ENCODE measurements at regions not wholly inside any gene's neighbourhood (a gene's known extent, or its start where the extent isn't known, plus 50 kb on each side); places are given as distances from the start of the nearest gene placed in this dataset.

GRCh38 chr18:38464024-38464423, 898.4 kb upstream of the CELF4 start:
- Histone ChIP-seq H3K4me3 (ENCODE audit: low read length) (no peak overlapping the region), H3K4me1 (ENCODE audit: control insufficient read depth, insufficient read depth, low read length) (no peaks in the 10 kb centered on the region), H3K27ac (ENCODE audit: low read length) (no peak overlapping the region), H3K27me3 (ENCODE audit: control insufficient read depth, insufficient read depth) (no peaks in the 10 kb centered on the region), H3K9me3 (ENCODE audit: control insufficient read depth, low read length) (no peaks in the 10 kb centered on the region)
- 87% methylated on average over 1 of the region's 1 CpG for WGBS
- intact Hi-C loops (cut with DNase I): no loop called here
- DNase-seq (no peak), ATAC-seq (no peak)

DNA sequence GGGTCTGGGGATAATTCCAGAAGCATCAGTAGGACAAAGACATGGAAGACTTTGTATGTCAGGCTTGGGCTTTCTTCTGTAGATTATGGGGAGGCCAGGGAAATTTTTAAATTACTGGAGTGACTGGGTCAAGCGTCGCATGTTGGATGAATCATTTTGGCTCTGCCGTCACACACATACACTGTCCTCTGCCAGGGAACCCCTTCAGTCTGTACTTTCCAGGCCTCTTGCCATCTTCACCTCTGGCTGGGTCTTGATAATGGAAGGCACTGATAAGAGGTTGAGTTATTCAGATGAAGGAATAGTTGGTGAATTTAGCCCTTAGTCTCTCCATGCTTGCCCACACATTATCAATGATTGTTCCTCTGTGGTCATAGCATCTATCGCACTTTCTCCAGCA, 895.1 kb upstream of the CELF4 start:
- Histone ChIP-seq H3K27ac (ENCODE audit: low read length) (no peak overlapping the region), H3K9me3 (ENCODE audit: control insufficient read depth, low read length) (no peaks in the 10 kb centered on the region), H3K27me3 (ENCODE audit: control insufficient read depth, insufficient read depth) (no peaks in the 10 kb centered on the region), H3K4me3 (ENCODE audit: low read length) (no peak overlapping the region), H3K4me1 (ENCODE audit: control insufficient read depth, insufficient read depth, low read length) (no peaks in the 10 kb centered on the region)
- intact Hi-C loops (cut with DNase I): no loop called here
- 75% methylated on average over 4 of the region's 4 CpGs for WGBS
- peak; percentile 53 to 84 for ATAC-seq
- no peak for DNase-seq

- no peaks in the 10 kb centered on the region for H3K4me1 ChIP-seq (ENCODE audit: control insufficient read depth, insufficient read depth, low read length)
- no peak overlapping the region for H3K27ac ChIP-seq (ENCODE audit: low read length)
- intact Hi-C loops (cut with DNase I): no loop called here
- DNase-seq: peak in 1 of 3 donors; percentile 22
- H3K27me3 ChIP-seq (ENCODE audit: control insufficient read depth, insufficient read depth): no peaks in the 10 kb centered on the region
- 55% methylated on average over 14 of the region's 14 CpGs for WGBS
- ATAC-seq: peak; percentile 59 to 65
- no peaks in the 10 kb centered on the region for H3K9me3 ChIP-seq (ENCODE audit: control insufficient read depth, low read length)
- no peak overlapping the region for H3K4me3 ChIP-seq (ENCODE audit: low read length)
Observed at GRCh38 chr18:38459131-38459994, 893.8 kb upstream of the CELF4 start.

DNA sequence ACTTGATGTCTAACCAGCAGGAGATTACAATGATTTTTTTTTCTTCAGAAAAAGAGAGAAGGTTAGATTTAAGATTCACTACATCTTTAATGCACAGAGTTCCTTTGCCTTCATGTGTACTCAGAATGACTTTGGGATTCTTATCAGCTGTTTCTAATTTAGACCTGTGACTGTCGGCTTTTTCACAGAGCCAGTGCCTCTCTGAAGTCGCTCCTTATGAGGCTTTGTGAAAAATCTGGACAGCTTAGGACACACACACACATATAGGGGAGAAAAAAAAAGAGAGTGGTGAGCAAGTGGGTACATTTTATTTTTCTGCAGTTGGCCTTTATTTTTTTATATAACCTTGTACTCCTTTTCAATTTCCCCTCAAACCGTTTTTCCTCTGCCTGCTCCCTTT, 893.1 kb upstream of the CELF4 start:
- Histone ChIP-seq H3K27ac (ENCODE audit: low read length) (no peak overlapping the region), H3K4me1 (ENCODE audit: control insufficient read depth, insufficient read depth, low read length) (no peaks in the 10 kb centered on the region), H3K27me3 (ENCODE audit: control insufficient read depth, insufficient read depth) (no peaks in the 10 kb centered on the region), H3K4me3 (ENCODE audit: low read length) (no peak overlapping the region), H3K9me3 (ENCODE audit: control insufficient read depth, low read length) (no peaks in the 10 kb centered on the region)
- ATAC-seq (peak; percentile 47 to 54), DNase-seq (no peak)
- 30% methylated on average over 3 of the region's 3 CpGs for WGBS
- intact Hi-C loops (cut with DNase I): no loop called here

DNA sequence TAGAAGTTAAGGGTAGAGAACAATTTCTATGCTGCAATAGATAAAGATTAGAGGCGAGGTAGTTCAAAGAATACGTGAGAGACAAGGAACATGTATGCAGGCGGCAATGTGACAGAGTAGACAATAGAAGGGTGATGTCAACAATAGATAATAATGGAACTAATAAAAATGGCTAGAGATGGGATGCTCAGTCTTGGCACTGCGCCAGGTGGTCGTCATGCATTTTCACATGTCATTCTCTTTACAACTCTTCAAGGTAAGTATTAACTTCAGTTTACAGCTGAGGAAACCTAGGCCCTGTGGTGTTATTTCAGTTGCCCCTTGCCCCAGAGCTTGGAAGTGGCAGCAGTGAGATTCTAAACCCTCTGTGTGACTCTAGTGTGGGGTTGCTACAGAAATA, 890.7 kb upstream of the CELF4 start:
- ATAC-seq (no peak), DNase-seq (peak in 1 of 3 donors; percentile 46)
- 69% methylated on average over 5 of the region's 5 CpGs for WGBS
- no peaks in the 10 kb centered on the region for H3K9me3 ChIP-seq (ENCODE audit: control insufficient read depth, low read length)
- no peak overlapping the region for H3K27ac ChIP-seq (ENCODE audit: low read length)
- intact Hi-C loops (cut with DNase I): no loop called here
- H3K27me3 ChIP-seq (ENCODE audit: control insufficient read depth, insufficient read depth): no peaks in the 10 kb centered on the region
- H3K4me1 ChIP-seq (ENCODE audit: control insufficient read depth, insufficient read depth, low read length): no peaks in the 10 kb centered on the region
- no peak overlapping the region for H3K4me3 ChIP-seq (ENCODE audit: low read length)

- Histone ChIP-seq H3K4me1 (ENCODE audit: control insufficient read depth, insufficient read depth, low read length) (no peaks in the 10 kb centered on the region), H3K27ac (ENCODE audit: low read length) (no peak overlapping the region), H3K27me3 (ENCODE audit: control insufficient read depth, insufficient read depth) (no peaks in the 10 kb centered on the region), H3K4me3 (ENCODE audit: low read length) (no peak overlapping the region), H3K9me3 (ENCODE audit: control insufficient read depth, low read length) (no peaks in the 10 kb centered on the region)
- DNase-seq (no peak), ATAC-seq (no peak)
- 55% methylated on average over 1 of the region's 1 CpG for WGBS
- intact Hi-C loops (cut with DNase I): no loop called here
Observed at GRCh38 chr18:38454764-38455469, 889.3 kb upstream of the CELF4 start.

DNA sequence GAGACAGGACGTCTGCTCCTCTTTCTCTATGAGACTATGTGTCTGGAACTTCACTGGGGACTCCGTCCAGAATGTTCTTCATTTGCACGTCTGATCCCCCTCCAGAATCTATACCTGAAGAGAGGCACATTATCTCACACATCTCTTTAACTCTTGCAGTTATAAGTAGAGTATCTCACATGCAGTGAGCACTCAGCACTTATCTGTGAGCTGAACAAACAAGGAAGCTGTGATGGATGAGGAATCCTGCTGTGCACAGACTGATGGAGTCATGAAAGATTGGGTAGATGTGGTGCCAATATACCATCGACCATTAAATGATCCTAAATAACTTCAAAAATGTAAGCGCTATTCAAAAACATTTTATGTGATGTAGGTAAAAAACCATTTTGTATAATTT, 888.3 kb upstream of the CELF4 start:
- no peaks in the 10 kb centered on the region for H3K9me3 ChIP-seq (ENCODE audit: control insufficient read depth, low read length)
- H3K4me3 ChIP-seq (ENCODE audit: low read length): no peak overlapping the region
- H3K4me1 ChIP-seq (ENCODE audit: control insufficient read depth, insufficient read depth, low read length): no peaks in the 10 kb centered on the region
- H3K27me3 ChIP-seq (ENCODE audit: control insufficient read depth, insufficient read depth): no peaks in the 10 kb centered on the region
- WGBS: 71% methylated on average over 5 of the region's 5 CpGs
- intact Hi-C loops (cut with DNase I): no loop called here
- no peak for DNase-seq
- ATAC-seq: no peak
- no peak overlapping the region for H3K27ac ChIP-seq (ENCODE audit: low read length)

DNA sequence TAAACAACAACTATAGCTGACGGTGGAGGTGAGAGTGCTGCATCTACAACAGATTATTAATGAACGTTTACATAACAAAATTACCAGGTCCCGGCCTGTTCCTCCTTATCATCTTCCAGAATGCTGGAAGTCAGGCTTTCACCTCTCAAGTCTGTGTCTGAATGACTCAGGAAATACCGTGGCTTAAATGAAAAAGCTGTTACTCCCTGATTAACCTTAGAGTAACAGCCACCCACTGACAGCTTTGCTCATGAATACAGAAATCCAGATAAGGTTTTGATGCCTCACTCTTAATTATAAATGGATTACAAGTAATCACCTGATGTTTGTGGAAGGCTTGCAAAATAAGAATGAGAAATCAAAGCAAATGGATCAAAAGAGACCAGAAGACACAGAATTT, 885.3 kb upstream of the CELF4 start:
- Histone ChIP-seq H3K4me3 (ENCODE audit: low read length) (no peak overlapping the region), H3K27ac (ENCODE audit: low read length) (no peak overlapping the region), H3K9me3 (ENCODE audit: control insufficient read depth, low read length) (no peaks in the 10 kb centered on the region), H3K4me1 (ENCODE audit: control insufficient read depth, insufficient read depth, low read length) (no peaks in the 10 kb centered on the region), H3K27me3 (ENCODE audit: control insufficient read depth, insufficient read depth) (no peaks in the 10 kb centered on the region)
- no peak for ATAC-seq
- intact Hi-C loops (cut with DNase I): no loop called here
- WGBS: 17% methylated on average over 4 of the region's 4 CpGs
- DNase-seq: no peak

GRCh38 chr18:38445804-38446145, 880.2 kb upstream of the CELF4 start:
- Histone ChIP-seq H3K27me3 (ENCODE audit: control insufficient read depth, insufficient read depth) (no peaks in the 10 kb centered on the region), H3K4me1 (ENCODE audit: control insufficient read depth, insufficient read depth, low read length) (no peaks in the 10 kb centered on the region), H3K27ac (ENCODE audit: low read length) (no peak overlapping the region), H3K9me3 (ENCODE audit: control insufficient read depth, low read length) (no peaks in the 10 kb centered on the region), H3K4me3 (ENCODE audit: low read length) (no peak overlapping the region)
- 91% methylated on average over 1 of the region's 1 CpG for WGBS
- no peak for ATAC-seq
- intact Hi-C loops (cut with DNase I): no loop called here
- DNase-seq: no peak

DNA sequence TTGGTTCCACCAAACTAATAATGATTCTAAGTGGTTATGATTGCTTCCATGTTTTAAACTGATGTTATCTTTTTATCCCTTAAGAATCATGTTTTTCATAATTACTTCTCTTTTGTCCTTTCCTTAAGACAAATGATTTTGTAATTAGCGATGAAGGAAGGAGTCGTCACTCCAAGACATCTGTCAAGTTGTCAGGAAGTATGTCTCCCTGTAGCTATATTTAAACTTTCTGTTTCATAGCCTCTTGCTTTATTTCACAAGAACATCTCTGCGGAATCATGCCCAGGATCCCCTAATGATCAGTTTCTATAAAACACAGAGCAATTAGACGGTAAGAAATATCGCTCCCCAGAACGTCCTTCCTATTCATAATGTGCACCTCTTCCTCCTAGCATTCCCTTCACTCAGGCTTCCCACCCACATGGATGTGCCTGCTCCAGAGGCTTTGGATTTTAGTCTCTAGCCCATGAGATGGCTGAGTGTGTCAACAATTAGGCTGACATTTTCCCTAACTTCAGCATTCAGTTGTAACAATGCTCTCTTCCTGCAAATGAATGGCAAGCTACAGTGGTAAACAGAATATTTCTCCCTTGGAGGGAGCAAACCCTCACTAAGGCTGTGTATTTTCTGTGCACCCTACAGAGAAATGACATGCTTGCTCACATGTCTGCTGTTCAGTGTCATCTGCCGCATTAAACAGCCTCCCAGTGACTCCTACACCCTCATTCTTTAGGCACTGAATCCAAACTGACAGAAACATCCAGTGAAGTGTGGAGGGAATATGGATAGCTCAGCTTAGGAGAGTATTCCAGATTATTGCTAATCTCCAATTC, 879.6 kb upstream of the CELF4 start:
- H3K27ac ChIP-seq (ENCODE audit: low read length): no peak overlapping the region
- ATAC-seq: no peak
- no peaks in the 10 kb centered on the region for H3K9me3 ChIP-seq (ENCODE audit: control insufficient read depth, low read length)
- DNase-seq: no peak
- 66% methylated on average over 7 of the region's 7 CpGs for WGBS
- no peaks in the 10 kb centered on the region for H3K27me3 ChIP-seq (ENCODE audit: control insufficient read depth, insufficient read depth)
- no peak overlapping the region for H3K4me3 ChIP-seq (ENCODE audit: low read length)
- H3K4me1 ChIP-seq (ENCODE audit: control insufficient read depth, insufficient read depth, low read length): no peaks in the 10 kb centered on the region
- intact Hi-C loops (cut with DNase I): no loop called here

DNA sequence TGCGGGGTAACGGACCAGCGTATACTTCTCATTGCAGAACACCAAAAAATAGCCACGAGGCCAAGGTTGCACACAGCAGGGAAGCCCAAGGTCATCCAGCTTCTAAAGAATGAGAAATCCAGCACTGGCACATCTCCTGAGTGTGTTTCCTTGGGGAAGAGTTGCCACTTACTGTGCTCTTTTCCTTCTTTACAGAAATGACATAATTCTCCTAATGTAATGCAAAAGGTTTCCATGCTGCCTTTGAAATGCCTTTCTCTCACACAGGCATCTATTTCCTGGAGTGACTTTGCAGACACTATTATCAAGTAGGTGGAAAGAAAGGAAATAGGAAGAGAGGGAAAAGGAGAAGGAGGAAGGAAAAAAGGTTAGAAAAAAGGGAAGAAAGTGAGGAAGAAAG, 862.1 kb upstream of the CELF4 start:
- H3K27ac ChIP-seq (ENCODE audit: low read length): no peak overlapping the region
- no peaks in the 10 kb centered on the region for H3K9me3 ChIP-seq (ENCODE audit: control insufficient read depth, low read length)
- ATAC-seq: no peak
- H3K4me3 ChIP-seq (ENCODE audit: low read length): no peak overlapping the region
- 80% methylated on average over 4 of the region's 4 CpGs for WGBS
- no peaks in the 10 kb centered on the region for H3K4me1 ChIP-seq (ENCODE audit: control insufficient read depth, insufficient read depth, low read length)
- H3K27me3 ChIP-seq (ENCODE audit: control insufficient read depth, insufficient read depth): no peaks in the 10 kb centered on the region
- intact Hi-C loops (cut with DNase I): no loop called here
- DNase-seq: no peak
